Rectal smooth muscle tissue (tissue), 1 donor: ENCODE measurements at regions not wholly inside any gene's neighbourhood (a gene's known extent, or its start where the extent isn't known, plus 50 kb on each side); places are given as distances from the start of the nearest gene placed in this dataset.
A peak's percentile ranks its signal among the peaks of the same experiment; 100 is the strongest.

ENCODE experiments used
- H3K27ac ChIP-seq: one replicate; pipeline ENCODE4 v1.7.0; 2013; ENCODE audit warnings: low read depth, low read length, inconsistent platforms
- H3K27me3 ChIP-seq: one replicate; pipeline ENCODE4 v1.7.0; 2013; ENCODE audit warnings: low read length; ENCODE audit not compliant: control insufficient read depth, insufficient read depth
- H3K36me3 ChIP-seq: one replicate; pipeline ENCODE4 v1.7.0; 2013; ENCODE audit warnings: low read length; ENCODE audit not compliant: control insufficient read depth, insufficient read depth
- H3K4me1 ChIP-seq: one replicate; pipeline ENCODE4 v1.7.0; 2013; ENCODE audit warnings: low read length; ENCODE audit not compliant: control insufficient read depth, insufficient read depth
- H3K4me3 ChIP-seq: one replicate; pipeline ENCODE4 v1.7.0; 2013; ENCODE audit warnings: low read length
- H3K9ac ChIP-seq: one replicate; pipeline ENCODE4 v1.7.0; 2013; ENCODE audit warnings: low read length

GRCh38 chr15:62624547-62625378 lies 417.8 kb upstream of the TPM1 start:
- peak overlapping the region; percentile 31 for H3K4me3 ChIP-seq
- H3K9ac ChIP-seq = no peak overlapping the region
- H3K27ac ChIP-seq = no peak overlapping the region

GRCh38 chr15:62625429-62626033 lies 417.0 kb upstream of the TPM1 start:
- H3K4me3 ChIP-seq = no peak overlapping the region
- no peaks in the 10 kb centered on the region for H3K4me1 ChIP-seq
- no peaks in the 10 kb centered on the region for H3K36me3 ChIP-seq
- H3K27me3 ChIP-seq = no peaks in the 10 kb centered on the region
- H3K9ac ChIP-seq = no peak overlapping the region
- no peak overlapping the region for H3K27ac ChIP-seq

More at GRCh38 chr15:62624547-62625378, 417.8 kb upstream of the TPM1 start:
- H3K4me1 ChIP-seq = no peaks in the 10 kb centered on the region
- no peaks in the 10 kb centered on the region for H3K27me3 ChIP-seq
- no peaks in the 10 kb centered on the region for H3K36me3 ChIP-seq

GRCh38 chr15:62626903-62627302 lies 415.6 kb upstream of the TPM1 start:
- H3K4me1 ChIP-seq = no peaks in the 10 kb centered on the region
- no peak overlapping the region for H3K9ac ChIP-seq
- no peaks in the 10 kb centered on the region for H3K36me3 ChIP-seq
- no peak overlapping the region for H3K4me3 ChIP-seq
- no peak overlapping the region for H3K27ac ChIP-seq
- H3K27me3 ChIP-seq = no peaks in the 10 kb centered on the region

- H3K4me3 ChIP-seq = no peak overlapping the region
- H3K36me3 ChIP-seq = no peaks in the 10 kb centered on the region
- H3K27me3 ChIP-seq = no peaks in the 10 kb centered on the region
- no peak overlapping the region for H3K9ac ChIP-seq
- no peaks in the 10 kb centered on the region for H3K4me1 ChIP-seq
- H3K27ac ChIP-seq = no peak overlapping the region
Observed at GRCh38 chr15:62631076-62631724, 411.3 kb upstream of the TPM1 start.

- Histone ChIP-seq H3K36me3 (no peaks in the 10 kb centered on the region), H3K27ac (no peak overlapping the region), H3K9ac (no peak overlapping the region), H3K27me3 (no peaks in the 10 kb centered on the region), H3K4me3 (no peak overlapping the region), H3K4me1 (no peaks in the 10 kb centered on the region)
Observed at GRCh38 chr15:62636823-62637573, 405.5 kb upstream of the TPM1 start.

- Histone ChIP-seq H3K36me3 (no peaks in the 10 kb centered on the region), H3K27ac (no peak overlapping the region), H3K4me1 (no peaks in the 10 kb centered on the region), H3K9ac (no peak overlapping the region), H3K27me3 (no peaks in the 10 kb centered on the region), H3K4me3 (no peak overlapping the region)
Observed at GRCh38 chr15:62637574-62637897, 405.0 kb upstream of the TPM1 start.

- Histone ChIP-seq H3K27me3 (no peaks in the 10 kb centered on the region), H3K9ac (no peak overlapping the region), H3K36me3 (no peaks in the 10 kb centered on the region), H3K4me3 (no peak overlapping the region), H3K27ac (no peak overlapping the region), H3K4me1 (no peaks in the 10 kb centered on the region)
Observed at GRCh38 chr15:62637950-62638619, 404.5 kb upstream of the TPM1 start.

- H3K4me1 ChIP-seq = no peaks in the 10 kb centered on the region
- H3K4me3 ChIP-seq = no peak overlapping the region
- no peaks in the 10 kb centered on the region for H3K36me3 ChIP-seq
- no peak overlapping the region for H3K27ac ChIP-seq
- H3K27me3 ChIP-seq = no peaks in the 10 kb centered on the region
- no peak overlapping the region for H3K9ac ChIP-seq
Observed at GRCh38 chr15:62639432-62639831, 403.1 kb upstream of the TPM1 start.

- Histone ChIP-seq H3K36me3 (no peaks in the 10 kb centered on the region), H3K9ac (no peak overlapping the region), H3K4me3 (no peak overlapping the region), H3K27ac (no peak overlapping the region), H3K4me1 (no peaks in the 10 kb centered on the region), H3K27me3 (no peaks in the 10 kb centered on the region)
Observed at GRCh38 chr15:62639906-62640605, 402.5 kb upstream of the TPM1 start.

- no peaks in the 10 kb centered on the region for H3K4me1 ChIP-seq
- no peak overlapping the region for H3K4me3 ChIP-seq
- H3K9ac ChIP-seq = no peak overlapping the region
- H3K27me3 ChIP-seq = no peaks in the 10 kb centered on the region
- no peak overlapping the region for H3K27ac ChIP-seq
- no peaks in the 10 kb centered on the region for H3K36me3 ChIP-seq
Observed at GRCh38 chr15:62641825-62642224, 400.7 kb upstream of the TPM1 start.

GRCh38 chr15:62643572-62643971 lies 399.0 kb upstream of the TPM1 start:
- no peaks in the 10 kb centered on the region for H3K27me3 ChIP-seq
- no peaks in the 10 kb centered on the region for H3K36me3 ChIP-seq
- no peak overlapping the region for H3K9ac ChIP-seq
- no peak overlapping the region for H3K4me3 ChIP-seq
- H3K27ac ChIP-seq = no peak overlapping the region
- H3K4me1 ChIP-seq = no peaks in the 10 kb centered on the region
